Stimulated activated CD4-positive, alpha-beta T cell treated with anti-CD3 and anti-CD28 coated beads, Interleukin-1b, Interleukin-23, amount 100 ng/mL, for 1 hour (primary cell): ENCODE measurements at regions not wholly inside any gene's neighbourhood (a gene's known extent, or its start where the extent isn't known, plus 50 kb on each side); places are given as distances from the start of the nearest gene placed in this dataset.
"Not testable (repeated sequence)": the region's sequence is repeated elsewhere in the genome, so short reads cannot be mapped to it uniquely, and the experiment has no call there.

ENCODE experiments used
- DNase-seq, 2 donors: peaks; one replicate each; pipeline ENCODE4 v3.0.0-alpha.2; 2020; ENCODE audit warnings: low read depth in 2 of 2

DNA sequence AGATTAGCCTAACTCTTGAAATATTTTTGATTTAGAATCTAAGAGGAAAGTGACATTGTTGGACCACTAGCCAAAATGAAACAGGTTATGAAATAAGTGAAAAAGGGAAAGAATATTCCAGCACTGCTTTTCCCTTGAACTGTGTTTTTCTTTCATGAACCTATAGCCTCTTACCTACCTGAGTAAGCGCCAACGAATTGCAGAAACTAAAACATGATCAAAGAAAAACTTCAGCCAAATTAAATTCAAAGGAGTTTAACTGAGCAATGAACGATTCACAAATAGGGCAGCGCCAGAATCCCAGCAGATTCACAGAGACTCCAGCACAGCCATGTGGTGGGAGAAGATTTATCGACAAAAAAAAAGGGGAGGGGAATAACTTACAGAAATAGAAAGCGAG is 518.6 kb downstream of the PIK3C3 start:
- no peak for DNase-seq

DNA sequence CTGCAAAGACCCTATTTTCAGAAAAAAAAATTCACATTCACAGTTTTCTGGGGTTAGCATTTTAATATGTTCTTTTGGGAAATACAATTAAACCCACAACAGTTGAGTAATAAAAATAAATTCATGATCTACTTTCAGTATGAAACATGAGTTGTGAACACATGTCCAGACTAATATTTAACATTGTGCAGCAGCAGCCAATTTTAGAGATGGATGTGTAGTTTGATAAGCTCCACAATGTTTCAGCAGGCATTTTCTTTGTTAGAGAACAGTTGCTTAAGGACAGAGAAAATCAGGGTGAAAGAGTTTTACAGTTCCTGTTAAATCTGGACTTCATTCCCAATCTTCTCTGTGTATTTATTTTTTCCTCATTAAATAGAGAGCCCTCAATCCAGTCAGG is 519.5 kb downstream of the PIK3C3 start:
- no peak for DNase-seq

GRCh38 chr18:42475157-42475556 is 520.1 kb downstream of the PIK3C3 start:
- DNase-seq = no peak

DNA sequence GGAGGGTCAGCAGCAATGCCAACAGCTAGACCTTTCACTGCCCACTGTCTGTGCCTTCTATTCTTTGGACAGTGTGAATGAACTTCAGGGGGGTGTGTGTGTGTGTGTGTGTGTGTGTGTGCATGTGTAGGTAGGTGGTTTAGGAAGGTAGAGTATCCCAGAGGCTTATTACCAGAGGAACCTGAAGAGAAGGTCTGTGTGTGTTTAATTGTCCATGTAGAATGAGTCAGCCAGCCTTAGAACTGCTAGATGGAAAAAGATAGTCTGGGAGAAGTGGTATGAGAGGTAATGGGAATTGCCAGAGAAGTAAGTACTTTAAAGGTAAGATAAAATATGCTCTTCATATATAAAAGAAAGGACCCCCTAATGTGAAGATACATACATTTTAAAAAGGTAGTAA is 522.2 kb downstream of the PIK3C3 start:
- no peak for DNase-seq

DNA sequence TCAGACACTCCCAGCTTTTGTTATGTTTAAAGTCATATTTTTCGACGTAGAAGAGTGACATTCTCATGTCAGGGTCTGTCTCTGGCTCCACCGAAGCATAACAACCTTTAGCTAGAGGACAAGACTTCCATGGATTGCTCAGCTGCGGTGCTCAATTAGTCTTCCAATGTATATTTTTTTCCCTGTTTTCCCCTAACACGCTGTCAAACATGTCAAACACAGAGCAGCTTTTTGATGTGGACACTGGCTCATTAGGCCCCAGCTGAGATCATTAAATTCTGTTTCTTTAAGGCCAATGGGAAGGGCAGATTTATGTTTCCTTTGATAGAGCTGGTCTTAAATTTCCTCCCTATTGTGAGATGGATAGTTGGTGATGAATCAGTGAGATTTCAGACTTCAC is 525.4 kb downstream of the PIK3C3 start:
- DNase-seq = no peak

- no peak for DNase-seq
Measured at GRCh38 chr18:42484648-42485047, 529.6 kb downstream of the PIK3C3 start.

DNA sequence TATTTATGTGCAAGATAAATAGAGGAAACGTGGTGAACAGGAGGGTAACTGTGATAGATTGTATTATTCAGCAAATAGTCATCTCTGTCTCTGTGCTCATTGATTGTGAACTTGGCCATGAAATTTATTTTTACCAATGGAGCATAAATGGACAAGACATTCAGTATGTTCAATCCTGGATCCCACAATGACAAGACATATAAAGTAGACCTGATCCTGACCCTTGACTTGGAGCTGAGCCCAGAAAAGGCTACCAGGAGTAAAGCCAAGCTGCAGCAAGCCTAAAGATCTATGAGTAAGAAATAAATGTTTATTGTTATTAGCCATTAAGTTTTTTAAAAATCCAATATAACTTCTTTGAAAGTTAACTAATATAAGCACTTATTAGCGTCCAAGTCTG is 531.2 kb downstream of the PIK3C3 start:
- DNase-seq = no peak

DNA sequence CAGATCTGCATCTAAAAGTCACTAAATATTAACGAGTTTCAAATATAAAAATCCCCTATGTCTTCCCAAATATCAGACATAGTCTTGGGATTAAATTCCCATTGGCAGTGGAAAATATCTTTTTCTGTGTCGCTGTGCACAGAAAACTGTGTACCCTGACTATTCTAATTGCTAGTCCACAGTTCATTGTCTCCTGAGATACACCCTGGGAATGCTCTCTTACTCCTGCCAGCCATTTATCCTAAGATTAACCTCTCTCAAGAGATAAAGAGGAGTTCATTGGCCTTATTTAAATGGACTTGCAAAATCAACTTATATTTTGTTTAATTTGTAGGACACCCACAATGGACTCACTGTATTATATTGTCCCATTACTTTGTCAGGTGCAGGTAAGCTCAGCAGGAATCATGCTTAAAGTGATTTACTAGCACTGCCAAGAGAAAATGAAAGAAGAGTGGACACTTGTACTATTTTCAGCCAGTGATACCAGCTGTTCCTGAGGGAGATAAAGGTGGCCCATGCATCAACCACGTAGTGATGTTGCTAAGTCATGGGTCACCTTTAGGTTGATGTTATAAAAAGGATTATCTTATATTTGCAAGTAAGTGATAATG is 553.8 kb downstream of the PIK3C3 start:
- DNase-seq = no peak

GRCh38 chr18:42509750-42510415 is 554.8 kb downstream of the PIK3C3 start:
- DNase-seq = no peak

DNA sequence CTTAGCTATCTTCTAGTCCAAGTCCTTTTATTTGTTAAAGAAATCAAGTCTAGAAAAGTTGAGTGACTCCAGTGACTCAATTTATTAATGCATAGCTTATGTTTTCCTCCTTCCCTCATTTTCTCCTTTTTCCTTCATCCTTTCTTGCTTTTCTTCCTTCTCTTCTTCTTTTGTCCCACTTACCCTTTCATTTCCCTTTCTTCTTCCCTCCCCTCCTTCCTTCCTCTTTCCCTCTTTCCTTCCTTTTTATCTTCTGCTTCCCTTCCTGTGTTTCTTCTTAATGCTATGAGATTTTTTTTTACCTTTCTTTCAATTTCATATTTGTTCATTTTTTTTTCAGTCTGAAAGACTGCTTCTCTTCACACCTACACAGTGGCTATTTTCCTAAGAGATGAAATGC is 555.5 kb downstream of the PIK3C3 start:
- DNase-seq = no peak

DNA sequence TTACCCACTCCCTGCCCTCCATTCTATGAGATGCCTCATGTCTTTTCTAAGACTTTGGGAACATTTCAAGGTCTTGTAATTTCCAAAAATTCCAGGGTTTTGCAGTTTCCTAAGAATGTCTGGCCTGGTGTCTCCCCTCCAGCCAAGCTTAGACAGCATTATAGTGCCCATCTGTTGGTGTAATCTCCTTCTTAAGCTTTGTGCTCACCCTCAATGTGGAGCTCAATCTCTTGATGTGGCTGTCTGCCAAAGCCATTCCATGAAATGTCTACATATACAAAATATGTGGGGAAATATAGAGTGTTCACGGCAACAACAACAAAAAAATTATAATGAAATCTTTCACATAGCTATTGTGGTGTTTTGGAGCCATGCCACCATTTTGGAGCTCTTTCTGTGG is 558.4 kb downstream of the PIK3C3 start:
- no peak for DNase-seq

- DNase-seq = no peak
Measured at GRCh38 chr18:42514512-42514911, 559.5 kb downstream of the PIK3C3 start.

GRCh38 chr18:42517896-42518295 is 562.9 kb downstream of the PIK3C3 start:
- DNase-seq = no peak

GRCh38 chr18:42518331-42518730 is 563.3 kb downstream of the PIK3C3 start:
- not testable (repeated sequence) for DNase-seq

DNA sequence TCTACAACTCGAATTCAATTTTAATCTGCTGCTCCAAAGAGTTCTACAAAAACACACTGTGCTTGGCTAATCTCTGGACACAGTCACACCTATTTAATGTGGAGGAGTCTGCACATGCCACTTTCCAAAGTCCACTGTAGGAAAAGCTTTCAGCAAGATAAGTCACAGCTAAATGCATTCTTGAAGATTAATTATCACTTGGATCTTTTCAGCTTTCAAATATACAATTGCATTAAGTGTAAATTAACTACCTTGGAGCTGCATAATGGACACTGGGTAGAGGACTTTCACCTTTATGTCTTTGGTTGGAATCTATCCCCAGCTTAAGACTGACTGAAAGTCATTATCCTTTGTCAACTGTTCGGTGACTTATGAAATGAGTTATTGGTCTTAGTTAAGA is 565.1 kb downstream of the PIK3C3 start:
- no peak for DNase-seq

DNA sequence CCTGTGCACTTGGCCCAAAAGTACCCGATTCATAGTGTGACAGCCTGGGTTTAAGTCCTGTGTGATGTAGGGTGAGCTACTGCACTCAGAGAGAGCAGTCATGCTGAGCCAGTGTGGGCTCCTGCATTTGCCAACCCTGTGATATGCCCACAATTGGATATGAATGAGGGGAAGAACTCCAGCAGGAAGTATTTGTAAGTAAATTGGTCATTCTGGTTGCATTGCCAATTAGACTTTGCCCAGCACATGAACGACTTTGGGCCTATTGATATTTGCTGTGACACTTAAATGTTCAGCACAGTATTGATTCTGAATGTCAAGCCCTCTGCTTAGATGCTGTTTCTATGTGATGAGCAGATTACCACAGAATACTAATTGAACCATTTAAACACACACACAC is 570.9 kb downstream of the PIK3C3 start:
- DNase-seq = no peak

- DNase-seq = no peak
Measured at GRCh38 chr18:42527766-42528165, 572.7 kb downstream of the PIK3C3 start.

DNA sequence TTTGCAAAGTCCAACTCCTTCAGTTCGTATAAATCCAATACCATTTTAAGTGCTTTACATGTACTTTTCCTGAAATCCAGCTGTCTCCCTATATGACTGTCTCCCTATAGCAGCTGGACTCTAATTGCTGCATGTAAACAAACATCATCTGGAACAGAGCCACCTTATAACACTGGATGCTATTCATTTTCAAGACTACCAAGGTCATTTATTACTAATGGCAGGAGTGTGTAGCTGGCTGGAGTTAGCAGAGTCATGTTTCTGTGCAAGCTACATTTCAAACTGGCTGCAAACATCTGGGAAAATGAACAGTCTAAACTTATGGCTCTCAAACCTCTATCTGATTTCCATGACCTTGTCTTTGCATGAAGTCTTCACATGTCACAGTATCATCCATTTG is 575.2 kb downstream of the PIK3C3 start:
- no peak for DNase-seq

GRCh38 chr18:42532119-42532518 is 577.1 kb downstream of the PIK3C3 start:
- no peak for DNase-seq

DNA sequence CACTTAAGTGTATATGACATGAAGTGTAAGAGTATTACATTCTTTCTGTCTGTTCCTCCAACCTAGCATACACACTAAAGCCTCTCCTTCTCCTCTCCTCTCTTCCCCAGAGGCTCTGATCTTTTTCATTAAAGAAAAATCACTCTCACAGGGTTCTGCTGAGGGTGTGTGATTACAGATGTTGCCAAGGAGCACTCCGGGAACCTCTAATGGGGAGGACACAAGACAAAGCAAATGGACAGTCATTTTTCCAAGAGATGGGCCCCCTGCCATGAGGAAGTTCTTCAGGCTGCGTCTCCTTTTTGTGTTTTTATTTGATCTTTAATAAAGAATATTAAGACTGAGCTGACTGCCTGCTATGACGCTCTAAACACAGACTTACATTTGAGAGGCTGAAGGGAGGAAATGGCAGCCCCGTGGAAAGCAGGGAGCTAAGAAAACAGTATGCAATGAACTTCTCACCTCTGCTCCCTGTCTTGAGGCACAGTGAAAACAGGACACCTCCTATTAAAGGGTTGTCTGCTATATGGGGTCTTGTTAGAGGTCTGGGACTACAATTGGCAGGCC is 578.1 kb downstream of the PIK3C3 start:
- no peak for DNase-seq

DNA sequence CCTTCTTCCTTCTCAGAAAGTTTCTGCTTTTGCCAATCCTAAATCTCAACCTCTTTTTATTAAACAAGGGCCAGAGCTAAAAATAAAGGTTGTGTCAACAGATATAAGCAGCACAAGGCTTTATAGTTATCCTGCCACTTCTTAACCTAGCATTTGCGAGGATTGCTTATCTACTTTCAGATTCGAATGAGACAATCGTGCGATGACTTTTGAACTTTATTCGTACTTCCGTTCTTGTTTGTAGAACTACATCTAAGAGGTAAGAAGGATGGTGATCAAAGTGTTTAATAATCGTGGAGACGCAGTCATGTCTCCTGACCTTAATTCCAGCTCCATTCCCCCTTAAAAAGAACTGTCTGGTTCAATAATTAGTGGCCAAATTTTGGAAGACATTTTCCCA is 578.6 kb downstream of the PIK3C3 start:
- no peak for DNase-seq

DNA sequence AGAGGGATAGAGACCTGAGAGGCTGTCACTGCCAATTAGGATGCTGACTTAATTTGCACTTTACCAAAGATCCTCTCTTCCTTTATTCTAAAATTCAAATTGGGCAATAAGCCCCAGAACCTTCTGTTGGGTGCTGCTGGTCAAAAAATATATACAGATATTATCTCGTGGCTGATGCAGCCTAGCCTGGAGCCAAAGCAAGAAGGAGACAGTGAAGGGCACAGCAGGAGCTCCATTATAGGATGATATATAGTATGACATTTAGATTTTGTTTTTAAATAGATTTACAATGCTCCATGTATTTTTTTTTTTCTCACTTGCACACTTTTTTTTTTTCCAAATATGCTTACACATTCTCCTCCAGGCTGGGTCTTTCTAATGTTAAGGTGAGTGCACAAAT is 579.3 kb downstream of the PIK3C3 start:
- DNase-seq = no peak

DNA sequence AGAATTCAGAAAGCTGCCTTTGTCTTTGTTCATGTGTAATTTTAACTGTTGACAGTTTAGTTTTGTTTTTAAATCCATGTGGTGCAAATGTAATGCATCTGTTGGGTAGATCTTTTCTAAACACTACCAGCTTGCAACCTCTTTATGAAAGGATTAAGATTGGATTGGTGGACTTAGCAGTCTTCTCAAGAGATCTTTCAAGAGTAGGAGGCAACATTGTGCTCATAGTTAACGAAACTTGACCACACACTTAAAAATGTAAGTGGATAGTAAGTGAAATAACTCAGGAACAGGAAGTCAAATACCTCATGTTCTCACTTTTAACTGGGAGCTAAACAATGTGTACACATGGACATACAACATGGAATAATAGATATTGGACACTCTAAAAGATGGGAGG is 579.0 kb downstream of the RIT2 start:
- no peak for DNase-seq

DNA sequence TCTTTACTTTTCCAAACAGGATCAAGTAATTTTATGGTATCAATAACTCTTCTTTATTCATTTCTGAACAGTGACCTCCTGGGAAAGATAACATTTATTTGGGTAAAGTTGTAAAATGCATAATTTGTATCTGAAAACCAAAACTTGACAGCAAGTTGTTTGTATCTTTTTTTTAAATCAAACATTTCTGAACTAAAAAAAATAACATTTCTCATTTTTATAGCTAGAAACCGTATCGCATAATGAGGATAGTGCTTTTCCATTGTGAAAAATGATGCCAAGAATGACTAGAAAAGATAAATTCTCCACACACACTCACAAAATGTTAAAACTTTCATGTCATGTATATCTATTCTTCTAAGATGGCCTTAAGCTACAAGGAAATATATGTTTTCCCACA is 578.2 kb downstream of the RIT2 start:
- no peak for DNase-seq
